GM23338 (cell line): ENCODE measurements at regions not wholly inside any gene's neighbourhood (a gene's known extent, or its start where the extent isn't known, plus 50 kb on each side); places are given as distances from the start of the nearest gene placed in this dataset.

Source experiments
- ATAC-seq: fragments of 200-7000 bp; cut with Tn5 transposase; 3 replicates; pipeline ENCODE4 v1.9.1; 2020
- DNase-seq: peaks from one replicate; pipeline ENCODE4 v3.0.0-alpha.2; 2015; ENCODE audit warnings: low spot score
- H2AFZ ChIP-seq: fragments of 200-600 bp; sonication (generic); 2 replicates; pipeline ENCODE4 v1.8.0; 2016; ENCODE audit warnings: antibody characterized with exemption, mild to moderate bottlenecking, moderate library complexity
- H3F3A ChIP-seq: fragments of 200-600 bp; sonication (generic); replicated peaks from 2 replicates; pipeline ENCODE4 v1.8.0; 2017; ENCODE audit warnings: antibody characterized with exemption, mixed run types, low read depth
- H3K27ac ChIP-seq: fragments of 200-600 bp; sonication (generic); 2 replicates; pipeline ENCODE4 v1.6.1; 2016; ENCODE audit warnings: low read depth
- H3K27me3 ChIP-seq: fragments of 200-600 bp; sonication (generic); 2 replicates; pipeline ENCODE4 v1.8.0; 2016; ENCODE audit warnings: mild to moderate bottlenecking, mixed run types, moderate library complexity; ENCODE audit not compliant: insufficient read depth
- H3K36me3 ChIP-seq: fragments of 200-600 bp; sonication (generic); 2 replicates; pipeline ENCODE4 v1.8.0; 2016; ENCODE audit warnings: mild to moderate bottlenecking; ENCODE audit not compliant: insufficient read depth
- H3K4me1 ChIP-seq: fragments of 200-600 bp; sonication (generic); 2 replicates; pipeline ENCODE4 v1.8.0; 2016; ENCODE audit warnings: mild to moderate bottlenecking, moderate library complexity; ENCODE audit not compliant: insufficient read depth
- H3K4me2 ChIP-seq: fragments of 200-600 bp; sonication (generic); 2 replicates; pipeline ENCODE4 v1.7.1; 2017; ENCODE audit warnings: mixed run types
- H3K4me3 ChIP-seq: fragments of 200-600 bp; sonication (generic); 2 replicates; pipeline ENCODE4 v1.6.1; 2016; ENCODE audit warnings: mixed run types
- H3K79me2 ChIP-seq: fragments of 200-600 bp; sonication (generic); replicated peaks from 2 replicates; pipeline ENCODE4 v1.8.0; 2017; ENCODE audit warnings: mild to moderate bottlenecking; ENCODE audit not compliant: insufficient read depth
- H3K9me2 ChIP-seq: fragments of 200-600 bp; sonication (generic); 2 replicates; pipeline ENCODE4 v1.8.0; 2017; ENCODE audit not compliant: insufficient read depth
- H4K20me1 ChIP-seq: fragments of 200-600 bp; sonication (generic); replicated peaks from 2 replicates; pipeline ENCODE4 v1.8.0; 2017; ENCODE audit warnings: mild to moderate bottlenecking; ENCODE audit not compliant: insufficient read depth
- H3K27ac Mint-ChIP-seq: 2 replicates; pipeline ENCODE4 v1.8.0; 2020; ENCODE audit warnings: inconsistent platforms, mild to moderate bottlenecking, moderate library complexity, mixed read lengths
- H3K27me3 Mint-ChIP-seq: 3 replicates; pipeline ENCODE4 v1.8.0; 2022; ENCODE audit warnings: low read depth, mild to moderate bottlenecking, moderate library complexity, mixed read lengths, inconsistent platforms; ENCODE audit not compliant: insufficient read depth, poor library complexity
- H3K36me3 Mint-ChIP-seq: 3 replicates; pipeline ENCODE4 v1.8.0; 2021; ENCODE audit warnings: low read depth, mild to moderate bottlenecking, inconsistent platforms, moderate library complexity, mixed read lengths
- H3K4me1 Mint-ChIP-seq: 3 replicates; pipeline ENCODE4 v1.8.0; 2020; ENCODE audit warnings: mild to moderate bottlenecking, inconsistent platforms, mixed read lengths
- H3K4me3 Mint-ChIP-seq: 3 replicates; pipeline ENCODE4 v1.8.0; 2021; ENCODE audit warnings: moderate library complexity, mild to moderate bottlenecking, inconsistent platforms, mixed read lengths
- H3K9me3 Mint-ChIP-seq: 3 replicates; pipeline ENCODE4 v1.8.0; 2020; ENCODE audit warnings: moderate library complexity, mild to moderate bottlenecking, inconsistent platforms, mixed read lengths
- EZH2 ChIP-seq: fragments of 200-600 bp; sonication (generic); IDR thresholded peaks from one replicate; pipeline ENCODE4 v1.8.0; 2017; ENCODE audit warnings: antibody characterized with exemption, mild to moderate bottlenecking, low read depth; ENCODE audit not compliant: unreplicated experiment
- EZH2phosphoT487 ChIP-seq: fragments of 200-600 bp; sonication (generic); IDR thresholded peaks from one replicate; pipeline ENCODE4 v1.8.1; 2018; ENCODE audit warnings: antibody characterized with exemption; ENCODE audit not compliant: unreplicated experiment
- JUNB ChIP-seq: IDR thresholded peaks from one replicate; pipeline ENCODE4 v1.6.1; 2016; ENCODE audit warnings: antibody characterized with exemption; ENCODE audit not compliant: unreplicated experiment
- POLR2AphosphoS5 ChIP-seq: IDR thresholded peaks from 2 replicates; pipeline ENCODE4 v1.6.1; 2016; ENCODE audit warnings: antibody characterized with exemption, low read depth
- STAT1 ChIP-seq: IDR thresholded peaks from one replicate; pipeline ENCODE4 v1.6.1; 2016; ENCODE audit warnings: antibody characterized with exemption; ENCODE audit not compliant: unreplicated experiment
- ZNF114 ChIP-seq: fragments of 250-450 bp; sonication (Bioruptor Pico); IDR thresholded peaks from 2 replicates; pipeline ENCODE4 v1.5.0; 2020; ENCODE audit warnings: mild to moderate bottlenecking, moderate library complexity
- ZNF331 ChIP-seq: fragments of 250-450 bp; sonication (Bioruptor Pico); IDR thresholded peaks from 2 replicates; pipeline ENCODE4 v1.5.0; 2020; ENCODE audit warnings: low read depth, mild to moderate bottlenecking, moderate library complexity
- TF ChIP-seq, protein P1 (sequence below): IDR thresholded peaks from one replicate; pipeline ENCODE4 v1.6.1; 2018; ENCODE audit warnings: antibody characterized with exemption; ENCODE audit not compliant: unreplicated experiment
- TF ChIP-seq, protein P2 (sequence below), 2 experiments: fragments of 200-600 bp in 1 of 2; sonication (generic) in 1 of 2; conservative IDR thresholded peaks; 2 replicates each; pipeline versions ENCODE4 v1.5.1 to v1.6.1; 2016 to 2017; ENCODE audit warnings: antibody characterized with exemption in 2 of 2, low read depth in 2 of 2, mild to moderate bottlenecking in 2 of 2, moderate library complexity in 1 of 2
- TF ChIP-seq, protein P3 (sequence below): IDR thresholded peaks from 2 replicates; pipeline ENCODE4 v1.6.1; 2016; ENCODE audit warnings: antibody characterized with exemption
- TF ChIP-seq, protein P4 (sequence below): fragments of 250-450 bp; sonication (Bioruptor Pico); IDR thresholded peaks from 2 replicates; pipeline ENCODE4 v1.5.0; 2020; ENCODE audit warnings: mild to moderate bottlenecking, moderate library complexity

DNA sequence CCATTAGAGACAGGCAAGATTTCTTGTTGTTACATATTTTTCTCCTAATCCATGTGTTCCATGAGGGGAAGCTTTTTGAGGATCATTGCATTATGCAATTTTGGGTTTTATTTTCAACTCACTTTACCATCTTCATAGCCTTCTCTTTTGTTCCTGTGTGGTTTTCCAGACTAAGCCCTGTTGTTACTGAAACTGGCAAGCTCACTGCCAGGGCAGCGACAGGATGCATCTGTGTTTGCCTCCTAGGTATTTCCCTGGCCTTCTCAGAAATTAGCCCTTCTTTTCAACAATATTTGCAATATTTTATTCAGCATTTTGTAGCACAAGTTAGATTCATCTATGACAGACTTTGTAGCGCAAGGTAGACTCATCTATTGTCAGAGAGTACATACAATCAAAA lies 134.2 kb upstream of the CYYR1 start (continued):
- no peak for TF ChIP-seq EZH2
- TF ChIP-seq, protein P1, sequence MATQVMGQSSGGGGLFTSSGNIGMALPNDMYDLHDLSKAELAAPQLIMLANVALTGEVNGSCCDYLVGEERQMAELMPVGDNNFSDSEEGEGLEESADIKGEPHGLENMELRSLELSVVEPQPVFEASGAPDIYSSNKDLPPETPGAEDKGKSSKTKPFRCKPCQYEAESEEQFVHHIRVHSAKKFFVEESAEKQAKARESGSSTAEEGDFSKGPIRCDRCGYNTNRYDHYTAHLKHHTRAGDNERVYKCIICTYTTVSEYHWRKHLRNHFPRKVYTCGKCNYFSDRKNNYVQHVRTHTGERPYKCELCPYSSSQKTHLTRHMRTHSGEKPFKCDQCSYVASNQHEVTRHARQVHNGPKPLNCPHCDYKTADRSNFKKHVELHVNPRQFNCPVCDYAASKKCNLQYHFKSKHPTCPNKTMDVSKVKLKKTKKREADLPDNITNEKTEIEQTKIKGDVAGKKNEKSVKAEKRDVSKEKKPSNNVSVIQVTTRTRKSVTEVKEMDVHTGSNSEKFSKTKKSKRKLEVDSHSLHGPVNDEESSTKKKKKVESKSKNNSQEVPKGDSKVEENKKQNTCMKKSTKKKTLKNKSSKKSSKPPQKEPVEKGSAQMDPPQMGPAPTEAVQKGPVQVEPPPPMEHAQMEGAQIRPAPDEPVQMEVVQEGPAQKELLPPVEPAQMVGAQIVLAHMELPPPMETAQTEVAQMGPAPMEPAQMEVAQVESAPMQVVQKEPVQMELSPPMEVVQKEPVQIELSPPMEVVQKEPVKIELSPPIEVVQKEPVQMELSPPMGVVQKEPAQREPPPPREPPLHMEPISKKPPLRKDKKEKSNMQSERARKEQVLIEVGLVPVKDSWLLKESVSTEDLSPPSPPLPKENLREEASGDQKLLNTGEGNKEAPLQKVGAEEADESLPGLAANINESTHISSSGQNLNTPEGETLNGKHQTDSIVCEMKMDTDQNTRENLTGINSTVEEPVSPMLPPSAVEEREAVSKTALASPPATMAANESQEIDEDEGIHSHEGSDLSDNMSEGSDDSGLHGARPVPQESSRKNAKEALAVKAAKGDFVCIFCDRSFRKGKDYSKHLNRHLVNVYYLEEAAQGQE: no peak
- TF ChIP-seq, protein P2, sequence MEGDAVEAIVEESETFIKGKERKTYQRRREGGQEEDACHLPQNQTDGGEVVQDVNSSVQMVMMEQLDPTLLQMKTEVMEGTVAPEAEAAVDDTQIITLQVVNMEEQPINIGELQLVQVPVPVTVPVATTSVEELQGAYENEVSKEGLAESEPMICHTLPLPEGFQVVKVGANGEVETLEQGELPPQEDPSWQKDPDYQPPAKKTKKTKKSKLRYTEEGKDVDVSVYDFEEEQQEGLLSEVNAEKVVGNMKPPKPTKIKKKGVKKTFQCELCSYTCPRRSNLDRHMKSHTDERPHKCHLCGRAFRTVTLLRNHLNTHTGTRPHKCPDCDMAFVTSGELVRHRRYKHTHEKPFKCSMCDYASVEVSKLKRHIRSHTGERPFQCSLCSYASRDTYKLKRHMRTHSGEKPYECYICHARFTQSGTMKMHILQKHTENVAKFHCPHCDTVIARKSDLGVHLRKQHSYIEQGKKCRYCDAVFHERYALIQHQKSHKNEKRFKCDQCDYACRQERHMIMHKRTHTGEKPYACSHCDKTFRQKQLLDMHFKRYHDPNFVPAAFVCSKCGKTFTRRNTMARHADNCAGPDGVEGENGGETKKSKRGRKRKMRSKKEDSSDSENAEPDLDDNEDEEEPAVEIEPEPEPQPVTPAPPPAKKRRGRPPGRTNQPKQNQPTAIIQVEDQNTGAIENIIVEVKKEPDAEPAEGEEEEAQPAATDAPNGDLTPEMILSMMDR (conservative IDR thresholded peaks at IDR 0.05; ENCODE audit: low read depth in 2 of 2): no peak
- no peak for TF ChIP-seq ZNF114 (CRISPR knock-in tag)

DNA sequence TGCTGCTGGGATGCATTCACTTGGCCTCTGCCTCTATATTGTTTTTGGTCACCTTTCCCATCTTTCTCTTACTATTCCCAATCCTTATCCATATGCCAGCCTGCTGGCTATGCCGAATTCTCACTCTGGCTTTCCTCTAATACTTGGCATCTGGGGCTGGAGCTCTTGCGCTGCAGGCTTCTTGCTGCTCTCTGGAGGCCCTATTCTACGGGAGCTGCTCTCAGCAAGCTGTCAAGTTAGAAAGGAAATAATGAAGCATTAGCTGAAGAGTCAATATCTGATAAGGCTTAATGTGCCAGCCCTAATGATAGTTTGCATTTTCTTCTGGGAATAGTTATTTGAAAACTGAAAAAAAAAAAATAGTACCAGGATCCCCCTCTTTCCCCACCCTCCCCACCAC lies 125.3 kb upstream of the CYYR1 start:
- Histone ChIP-seq H3K27me3 (no peaks in the 10 kb centered on the region), H3K4me3 (no peak overlapping the region), H3K36me3 (no peaks in the 10 kb centered on the region), H2AFZ (no peak overlapping the region), H3K4me2 (no peak overlapping the region), H3K4me1 (0 out of 2 replicates have a peak, but pooled peaks cover 3% of the 10 kb centered on the region), H3K79me2 (no peaks in the 10 kb centered on the region), H3K27ac (no peak overlapping the region), H4K20me1 (no peaks in the 10 kb centered on the region), H3F3A (no peaks in the 10 kb centered on the region), H3K9me2 (peaks cover 4% of the 10 kb centered on the region; the same call in 1 of the 2 replicates)
- ATAC-seq: no peak
- peaks cover 4% of the 10 kb centered on the region; the same call in 2 of the 3 replicates for H3K4me1 Mint-ChIP-seq
- no peak for DNase-seq
- peaks cover 7% of the 10 kb centered on the region for H3K9me3 Mint-ChIP-seq
- H3K27me3 Mint-ChIP-seq: no peaks in the 10 kb centered on the region
- H3K4me3 Mint-ChIP-seq: no peak overlapping the region
- no peak overlapping the region for H3K27ac Mint-ChIP-seq
- peaks cover 4% of the 10 kb centered on the region; the same call in 2 of the 3 replicates for H3K36me3 Mint-ChIP-seq
- TF ChIP-seq EZH2 (no peak), STAT1 (no peak), EZH2phosphoT487 (no peak), ZNF331 (no peak), JUNB (no peak), ZNF114 (CRISPR knock-in tag) (no peak), POLR2AphosphoS5 (no peak)
- TF ChIP-seq, protein P3, sequence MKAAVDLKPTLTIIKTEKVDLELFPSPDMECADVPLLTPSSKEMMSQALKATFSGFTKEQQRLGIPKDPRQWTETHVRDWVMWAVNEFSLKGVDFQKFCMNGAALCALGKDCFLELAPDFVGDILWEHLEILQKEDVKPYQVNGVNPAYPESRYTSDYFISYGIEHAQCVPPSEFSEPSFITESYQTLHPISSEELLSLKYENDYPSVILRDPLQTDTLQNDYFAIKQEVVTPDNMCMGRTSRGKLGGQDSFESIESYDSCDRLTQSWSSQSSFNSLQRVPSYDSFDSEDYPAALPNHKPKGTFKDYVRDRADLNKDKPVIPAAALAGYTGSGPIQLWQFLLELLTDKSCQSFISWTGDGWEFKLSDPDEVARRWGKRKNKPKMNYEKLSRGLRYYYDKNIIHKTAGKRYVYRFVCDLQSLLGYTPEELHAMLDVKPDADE: no peak
- TF ChIP-seq, protein P4, sequence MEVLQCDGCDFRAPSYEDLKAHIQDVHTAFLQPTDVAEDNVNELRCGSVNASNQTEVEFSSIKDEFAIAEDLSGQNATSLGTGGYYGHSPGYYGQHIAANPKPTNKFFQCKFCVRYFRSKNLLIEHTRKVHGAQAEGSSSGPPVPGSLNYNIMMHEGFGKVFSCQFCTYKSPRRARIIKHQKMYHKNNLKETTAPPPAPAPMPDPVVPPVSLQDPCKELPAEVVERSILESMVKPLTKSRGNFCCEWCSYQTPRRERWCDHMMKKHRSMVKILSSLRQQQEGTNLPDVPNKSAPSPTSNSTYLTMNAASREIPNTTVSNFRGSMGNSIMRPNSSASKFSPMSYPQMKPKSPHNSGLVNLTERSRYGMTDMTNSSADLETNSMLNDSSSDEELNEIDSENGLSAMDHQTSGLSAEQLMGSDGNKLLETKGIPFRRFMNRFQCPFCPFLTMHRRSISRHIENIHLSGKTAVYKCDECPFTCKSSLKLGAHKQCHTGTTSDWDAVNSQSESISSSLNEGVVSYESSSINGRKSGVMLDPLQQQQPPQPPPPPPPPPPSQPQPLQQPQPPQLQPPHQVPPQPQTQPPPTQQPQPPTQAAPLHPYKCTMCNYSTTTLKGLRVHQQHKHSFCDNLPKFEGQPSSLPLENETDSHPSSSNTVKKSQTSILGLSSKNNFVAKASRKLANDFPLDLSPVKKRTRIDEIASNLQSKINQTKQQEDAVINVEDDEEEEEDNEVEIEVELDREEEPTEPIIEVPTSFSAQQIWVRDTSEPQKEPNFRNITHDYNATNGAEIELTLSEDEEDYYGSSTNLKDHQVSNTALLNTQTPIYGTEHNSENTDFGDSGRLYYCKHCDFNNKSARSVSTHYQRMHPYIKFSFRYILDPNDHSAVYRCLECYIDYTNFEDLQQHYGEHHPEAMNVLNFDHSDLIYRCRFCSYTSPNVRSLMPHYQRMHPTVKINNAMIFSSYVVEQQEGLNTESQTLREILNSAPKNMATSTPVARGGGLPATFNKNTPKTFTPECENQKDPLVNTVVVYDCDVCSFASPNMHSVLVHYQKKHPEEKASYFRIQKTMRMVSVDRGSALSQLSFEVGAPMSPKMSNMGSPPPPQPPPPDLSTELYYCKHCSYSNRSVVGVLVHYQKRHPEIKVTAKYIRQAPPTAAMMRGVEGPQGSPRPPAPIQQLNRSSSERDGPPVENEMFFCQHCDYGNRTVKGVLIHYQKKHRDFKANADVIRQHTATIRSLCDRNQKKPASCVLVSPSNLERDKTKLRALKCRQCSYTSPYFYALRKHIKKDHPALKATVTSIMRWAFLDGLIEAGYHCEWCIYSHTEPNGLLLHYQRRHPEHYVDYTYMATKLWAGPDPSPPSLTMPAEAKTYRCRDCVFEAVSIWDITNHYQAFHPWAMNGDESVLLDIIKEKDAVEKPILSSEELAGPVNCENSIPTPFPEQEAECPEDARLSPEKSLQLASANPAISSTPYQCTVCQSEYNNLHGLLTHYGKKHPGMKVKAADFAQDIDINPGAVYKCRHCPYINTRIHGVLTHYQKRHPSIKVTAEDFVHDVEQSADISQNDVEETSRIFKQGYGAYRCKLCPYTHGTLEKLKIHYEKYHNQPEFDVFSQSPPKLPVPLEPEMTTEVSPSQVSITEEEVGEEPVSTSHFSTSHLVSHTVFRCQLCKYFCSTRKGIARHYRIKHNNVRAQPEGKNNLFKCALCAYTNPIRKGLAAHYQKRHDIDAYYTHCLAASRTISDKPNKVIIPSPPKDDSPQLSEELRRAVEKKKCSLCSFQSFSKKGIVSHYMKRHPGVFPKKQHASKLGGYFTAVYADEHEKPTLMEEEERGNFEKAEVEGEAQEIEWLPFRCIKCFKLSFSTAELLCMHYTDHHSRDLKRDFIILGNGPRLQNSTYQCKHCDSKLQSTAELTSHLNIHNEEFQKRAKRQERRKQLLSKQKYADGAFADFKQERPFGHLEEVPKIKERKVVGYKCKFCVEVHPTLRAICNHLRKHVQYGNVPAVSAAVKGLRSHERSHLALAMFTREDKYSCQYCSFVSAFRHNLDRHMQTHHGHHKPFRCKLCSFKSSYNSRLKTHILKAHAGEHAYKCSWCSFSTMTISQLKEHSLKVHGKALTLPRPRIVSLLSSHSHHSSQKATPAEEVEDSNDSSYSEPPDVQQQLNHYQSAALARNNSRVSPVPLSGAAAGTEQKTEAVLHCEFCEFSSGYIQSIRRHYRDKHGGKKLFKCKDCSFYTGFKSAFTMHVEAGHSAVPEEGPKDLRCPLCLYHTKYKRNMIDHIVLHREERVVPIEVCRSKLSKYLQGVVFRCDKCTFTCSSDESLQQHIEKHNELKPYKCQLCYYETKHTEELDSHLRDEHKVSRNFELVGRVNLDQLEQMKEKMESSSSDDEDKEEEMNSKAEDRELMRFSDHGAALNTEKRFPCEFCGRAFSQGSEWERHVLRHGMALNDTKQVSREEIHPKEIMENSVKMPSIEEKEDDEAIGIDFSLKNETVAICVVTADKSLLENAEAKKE (CRISPR knock-in tag): no peak
